ENCODE measurements at regions not wholly inside any gene's neighbourhood (a gene's known extent, or its start where the extent isn't known, plus 50 kb on each side); places are given as distances from the start of the nearest gene placed in this dataset.
"Not testable (repeated sequence)": the region's sequence is repeated elsewhere in the genome, so short reads cannot be mapped to it uniquely, and the experiment has no call there.

DNA sequence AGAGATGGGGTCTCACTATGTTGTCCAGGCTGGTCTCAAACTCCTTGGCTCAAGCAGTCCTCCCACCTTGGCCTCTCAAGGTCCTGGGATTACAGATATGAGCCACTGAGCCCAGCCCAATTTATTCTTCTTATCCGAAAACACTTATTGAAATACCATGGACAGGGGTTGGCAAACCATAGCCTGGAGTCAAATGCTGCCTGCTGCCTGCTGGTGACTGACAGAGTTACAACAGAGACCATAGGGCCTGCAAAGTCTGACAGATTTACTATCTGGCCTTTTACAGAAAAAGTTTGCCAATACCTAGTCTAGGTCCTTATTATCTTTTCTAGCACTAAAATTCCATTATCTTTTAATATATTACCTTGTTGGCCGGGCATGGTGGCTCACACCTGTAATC, 87.1 kb upstream of the ZNF281 start:
- DNase-seq, result no peak

DNA sequence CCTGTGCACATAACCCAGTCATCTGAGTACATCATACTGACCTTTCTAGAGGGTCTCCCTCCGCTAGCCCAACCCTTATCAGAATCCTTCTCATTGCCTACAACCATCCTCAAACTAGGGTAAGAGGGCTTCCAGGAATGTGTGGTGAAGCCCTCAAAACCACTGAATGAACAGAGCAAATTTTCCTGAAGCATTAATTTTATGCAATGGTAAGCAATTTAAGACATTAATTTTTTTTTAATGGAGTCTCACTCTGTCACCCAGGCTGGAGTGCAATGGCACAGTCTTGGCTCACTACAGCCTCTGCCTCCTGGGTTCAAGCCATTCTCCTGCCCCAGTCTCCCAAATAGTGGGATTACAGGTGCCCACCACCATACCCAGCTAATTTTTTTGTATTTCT, 86.1 kb upstream of the ZNF281 start:
- no peak for DNase-seq

DNA sequence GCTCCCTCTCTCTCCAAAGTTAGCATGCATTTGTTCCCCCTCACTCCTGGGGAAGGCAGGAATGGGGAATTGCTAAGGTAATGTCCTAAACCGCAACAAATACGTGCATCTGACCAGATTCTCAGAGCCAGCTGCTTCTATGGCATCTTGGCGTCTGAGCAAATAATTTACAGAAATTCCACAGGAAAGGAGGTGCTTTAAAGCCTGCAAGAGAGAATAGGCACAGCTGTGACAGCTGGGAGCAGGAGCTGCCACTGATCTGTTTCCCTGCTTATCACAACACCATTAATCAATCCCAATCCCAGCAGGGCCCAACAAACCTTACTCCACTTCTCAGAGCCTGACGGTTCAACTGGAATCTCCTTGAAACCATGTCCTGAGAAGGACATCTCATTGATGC, 83.5 kb upstream of the ZNF281 start:
- DNase-seq, result no peak

DNA sequence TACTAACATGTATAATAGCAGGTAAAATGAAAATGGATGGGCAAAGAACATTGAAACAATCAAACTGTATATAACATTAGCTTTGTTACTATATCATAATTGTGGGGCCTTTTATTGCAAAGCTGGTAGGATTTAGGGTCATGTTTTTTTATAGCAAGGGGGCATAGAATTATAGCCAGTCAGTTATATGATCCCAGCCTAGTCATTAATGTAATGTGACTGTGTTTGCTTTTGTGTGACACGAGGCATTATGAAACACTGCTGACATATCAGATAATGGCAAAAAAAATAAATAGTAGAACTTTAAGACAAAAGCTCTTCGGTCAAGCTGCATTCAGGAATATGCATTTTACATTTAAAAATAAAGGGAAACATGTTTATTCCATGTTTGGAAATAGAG, 81.3 kb upstream of the ZNF281 start:
- DNase-seq, result no peak

DNA sequence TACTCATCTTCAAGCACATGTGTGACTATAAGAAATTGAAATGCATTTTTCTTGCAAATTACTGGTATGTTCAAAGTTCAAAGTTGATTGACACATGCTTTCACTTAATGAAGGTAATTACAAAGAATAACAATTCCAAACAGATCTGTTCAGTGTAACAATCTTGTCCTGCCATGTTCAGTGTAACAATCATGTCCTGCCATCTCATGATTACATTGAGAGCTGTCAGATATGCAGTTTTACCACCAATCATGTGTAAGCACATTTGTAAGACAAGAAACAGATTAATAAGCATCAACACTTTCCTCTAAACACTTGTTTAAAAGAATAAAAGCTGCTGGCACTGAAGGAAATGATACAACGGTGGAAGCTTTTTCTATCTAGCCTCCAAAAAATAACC, 80.3 kb upstream of the ZNF281 start:
- no peak for DNase-seq

DNA sequence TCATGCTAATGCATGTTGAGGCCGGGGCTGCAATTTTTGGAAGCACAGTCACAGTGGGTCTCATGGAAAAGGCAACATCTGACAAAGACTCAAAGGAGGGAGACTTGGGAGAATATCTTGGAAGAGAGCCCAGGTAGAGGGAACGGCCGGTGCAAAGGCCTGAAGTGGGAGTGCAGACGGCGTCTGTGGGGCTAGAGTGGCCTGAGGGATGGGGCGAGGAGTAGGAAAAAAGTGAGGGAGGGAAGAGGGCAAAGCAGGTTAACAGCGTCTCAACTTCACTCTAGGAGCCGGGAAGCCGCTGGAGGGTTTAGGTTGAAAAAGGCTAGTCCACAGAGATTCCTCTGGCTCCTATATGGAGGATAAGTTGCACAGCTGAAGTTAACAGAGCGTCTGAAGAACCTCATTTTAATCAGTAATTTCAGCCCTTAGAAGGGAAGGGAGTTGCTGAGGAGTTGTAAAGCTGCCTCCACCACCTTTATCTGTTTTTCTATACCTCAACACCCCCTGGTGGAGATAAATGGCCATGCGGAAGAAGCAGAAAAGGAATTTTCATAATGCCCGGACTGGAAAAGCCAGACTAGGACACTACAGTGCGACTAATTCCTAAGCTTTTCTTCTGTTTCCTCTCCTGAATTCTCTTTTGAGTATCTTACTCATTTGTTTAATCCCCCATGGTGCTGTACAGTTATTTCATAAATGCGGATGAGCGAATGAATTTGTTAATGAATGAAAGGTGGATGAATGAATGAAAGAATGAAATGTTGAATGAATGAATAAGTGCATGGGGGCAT, 78.7 kb upstream of the ZNF281 start:
- DNase-seq, result peak; percentile 67 to 69

DNA sequence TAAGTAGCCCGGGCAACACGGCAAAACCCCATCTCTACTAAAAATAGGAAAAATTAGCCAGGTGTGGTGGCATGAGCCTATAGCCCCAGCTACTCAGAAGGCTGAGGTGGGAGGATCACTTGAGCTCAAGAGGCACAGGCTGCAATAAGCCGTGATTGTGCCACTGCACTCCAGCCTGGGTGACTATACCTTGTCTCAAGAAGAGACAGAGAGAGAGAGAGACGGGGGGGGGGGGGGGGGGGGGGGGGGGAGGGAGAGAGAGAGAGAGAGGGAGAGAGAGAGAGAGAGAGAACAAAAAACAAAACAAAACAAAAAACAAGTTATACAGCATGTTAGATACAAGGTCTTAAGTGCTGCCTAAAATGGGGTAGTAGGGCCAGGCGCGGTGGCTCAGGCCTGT, 77.8 kb upstream of the ZNF281 start:
- no peak for DNase-seq

DNA sequence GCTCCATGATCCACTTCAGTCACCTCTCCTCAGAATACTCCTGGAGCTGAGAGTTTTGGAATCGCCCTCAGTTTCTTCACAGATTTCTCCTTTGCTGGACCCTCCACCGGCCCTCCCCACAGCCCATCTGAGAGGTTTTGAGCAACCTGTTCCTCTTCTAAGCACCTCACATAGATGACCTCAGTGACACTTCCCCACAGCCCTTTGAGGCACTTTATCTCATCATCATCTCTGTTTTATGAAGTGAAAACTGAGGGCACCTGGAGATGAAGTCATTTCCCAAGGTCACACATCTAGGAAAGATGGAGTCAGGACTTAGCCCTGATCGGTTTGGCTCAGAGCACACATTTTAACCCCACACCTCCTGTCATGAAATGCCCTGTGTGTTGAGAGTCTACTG, 76.8 kb upstream of the ZNF281 start:
- no peak for DNase-seq

DNA sequence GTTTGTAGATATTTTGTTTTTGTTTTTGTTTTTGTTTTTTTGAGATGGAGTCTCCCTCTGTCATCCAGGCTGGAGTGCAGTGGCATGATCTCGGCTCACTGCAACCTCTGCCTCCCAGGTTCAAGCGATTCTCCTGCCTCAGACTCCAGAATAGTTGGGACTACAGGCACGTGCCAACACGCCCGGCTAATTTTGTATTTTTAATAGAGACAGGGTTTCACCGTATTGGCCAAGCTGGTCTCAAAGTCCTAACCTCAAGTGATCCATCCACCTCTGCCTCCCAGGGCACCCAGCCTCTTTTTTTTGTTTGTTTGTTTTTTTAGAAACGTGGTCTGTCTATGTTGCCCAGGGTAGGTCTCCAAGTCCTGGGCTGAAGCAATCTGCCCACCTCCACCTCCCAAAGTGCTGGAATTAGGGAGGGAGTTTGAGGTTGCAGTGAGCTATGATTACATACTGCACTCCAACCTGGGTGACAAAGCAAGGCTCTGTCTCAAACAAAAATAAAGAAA, 74.7 kb upstream of the ZNF281 start:
- not testable (repeated sequence) for DNase-seq

DNA sequence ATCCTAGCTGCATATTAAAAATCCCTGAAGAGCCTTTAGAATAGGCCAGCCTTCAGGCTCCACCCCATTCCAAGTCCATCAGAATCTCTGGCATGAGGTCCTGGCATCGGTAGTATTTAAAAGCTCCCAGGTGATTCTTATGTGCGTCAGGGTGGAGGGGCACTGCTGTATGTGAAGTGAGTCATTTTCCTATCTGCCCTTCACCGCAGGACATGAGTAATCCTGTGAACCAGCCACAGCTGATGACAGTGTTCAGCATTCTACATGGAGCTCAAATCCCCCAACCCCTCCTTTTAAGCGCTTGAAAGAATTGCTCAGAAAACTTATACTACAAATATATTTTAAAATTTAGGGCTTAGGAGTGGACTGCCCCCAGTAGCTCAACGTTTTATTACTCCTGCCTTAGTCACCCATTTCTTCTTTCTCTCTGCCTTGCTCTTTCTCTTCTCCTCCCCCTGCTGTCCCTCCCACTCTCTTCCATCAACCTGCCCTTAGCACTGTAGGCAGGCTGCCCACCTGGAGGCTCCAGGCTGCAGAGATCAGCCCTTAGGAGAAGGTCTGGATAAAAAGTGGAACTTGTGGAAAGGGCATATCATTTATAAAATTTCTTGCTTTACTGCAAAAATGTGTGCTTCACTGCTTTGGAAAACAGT, 73.8 kb upstream of the ZNF281 start:
- DNase-seq, result no peak

DNA sequence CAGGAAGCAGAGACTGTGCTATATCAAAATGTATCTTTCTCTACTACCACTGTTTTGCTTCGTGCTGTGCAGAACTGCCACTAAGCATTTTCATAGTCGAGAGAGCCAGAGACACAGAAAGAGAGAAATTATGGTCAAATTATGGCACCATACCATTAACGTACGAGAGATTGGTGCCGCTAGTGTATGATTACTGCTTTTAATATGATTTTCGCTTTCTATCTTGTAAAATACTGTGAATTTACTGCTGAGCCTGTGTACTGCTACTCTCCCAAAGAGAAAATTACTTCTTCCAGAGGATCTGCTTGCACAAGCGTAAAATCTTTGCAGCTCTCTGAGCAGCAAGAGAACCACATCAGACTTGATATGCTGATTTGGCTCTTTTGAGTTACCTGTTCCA, 71.1 kb upstream of the ZNF281 start:
- DNase-seq, result no peak

DNA sequence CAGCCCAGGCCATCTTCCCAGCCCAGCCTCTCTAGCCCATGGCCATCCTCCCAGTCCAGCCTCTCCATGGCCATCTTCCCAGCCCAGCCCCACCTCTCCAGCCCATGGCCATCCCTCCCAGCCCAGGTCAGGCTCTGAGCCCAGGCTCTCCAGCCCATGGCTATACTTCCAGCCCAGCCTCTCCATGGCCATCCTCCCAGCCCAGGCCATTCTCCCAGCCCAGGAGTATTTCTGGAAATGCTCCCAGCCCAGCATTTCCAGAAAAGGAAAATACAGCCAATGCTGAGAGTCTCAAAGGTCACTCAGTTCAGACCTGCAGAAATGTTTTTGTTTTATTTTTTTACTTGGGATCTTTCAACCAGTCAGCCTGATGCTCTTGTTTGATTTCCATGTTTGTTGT, 70.0 kb upstream of the ZNF281 start:
- DNase-seq, result no peak

DNA sequence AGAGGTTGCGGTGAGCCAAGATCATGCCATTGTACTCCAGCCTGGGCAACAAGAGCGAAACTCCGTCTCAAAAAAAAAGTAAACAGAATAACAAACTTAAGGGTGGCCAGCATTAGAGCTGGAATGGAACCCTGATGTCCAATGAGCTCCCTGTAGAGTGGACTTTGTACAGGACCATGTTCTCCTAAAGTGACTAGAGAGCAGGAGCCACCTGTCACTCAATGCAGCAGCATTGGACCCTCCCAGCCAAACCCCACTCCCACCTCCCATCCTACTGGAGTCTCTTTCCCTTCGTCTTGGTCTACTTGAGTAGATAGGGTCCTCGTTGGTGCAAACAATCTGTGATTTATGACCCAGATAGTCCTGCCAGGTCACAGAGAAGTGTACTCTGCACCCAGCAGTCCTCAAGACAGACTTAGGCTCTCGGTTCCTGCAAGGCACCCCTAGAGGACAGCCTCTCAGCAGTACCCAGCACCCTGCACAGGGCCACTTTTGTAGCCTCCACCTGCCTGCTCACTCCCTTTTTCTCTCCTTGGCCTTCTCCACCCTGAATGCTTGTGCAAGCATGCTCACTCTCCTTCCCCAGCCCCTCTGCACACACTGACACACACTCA, 69.2 kb upstream of the ZNF281 start:
- DNase-seq, result no peak

DNA sequence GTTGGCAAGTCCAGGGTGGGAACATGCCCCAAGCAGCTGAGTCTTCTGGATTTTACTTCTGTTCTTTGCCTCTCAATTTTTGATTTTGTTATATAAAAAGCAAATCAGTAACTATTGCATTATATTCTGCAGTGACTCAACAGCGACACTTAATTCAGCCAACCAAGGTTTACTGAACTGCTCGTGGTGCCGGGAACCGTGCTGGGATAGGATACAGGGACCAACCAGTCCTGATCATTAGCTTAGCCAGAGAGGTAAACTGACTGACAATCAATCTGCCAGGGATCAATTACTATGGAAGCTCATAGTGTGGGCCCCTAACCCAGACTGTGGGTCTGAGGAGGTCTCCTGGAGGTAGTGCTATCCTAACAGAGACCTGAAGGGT, 68.4 kb upstream of the ZNF281 start:
- DNase-seq, result no peak

DNA sequence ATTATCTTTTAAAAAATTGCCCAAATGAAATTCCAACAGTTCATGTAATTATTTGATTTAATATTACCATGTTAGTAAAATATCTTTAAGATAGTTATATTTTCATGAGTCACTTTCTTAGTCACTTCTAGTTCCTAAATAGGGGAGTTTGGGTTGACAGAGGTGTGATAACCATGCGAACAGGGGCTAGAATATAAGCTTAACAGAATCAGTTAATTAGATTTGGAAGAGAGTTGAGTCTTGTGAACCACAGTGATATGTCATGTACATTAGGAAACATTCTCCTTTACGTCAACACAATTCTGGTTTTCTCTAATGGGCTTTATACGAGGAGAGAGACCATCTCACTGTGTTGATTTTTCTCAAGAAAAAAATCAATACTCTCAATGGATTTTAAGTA, 64.8 kb upstream of the ZNF281 start:
- DNase-seq, result no peak

DNA sequence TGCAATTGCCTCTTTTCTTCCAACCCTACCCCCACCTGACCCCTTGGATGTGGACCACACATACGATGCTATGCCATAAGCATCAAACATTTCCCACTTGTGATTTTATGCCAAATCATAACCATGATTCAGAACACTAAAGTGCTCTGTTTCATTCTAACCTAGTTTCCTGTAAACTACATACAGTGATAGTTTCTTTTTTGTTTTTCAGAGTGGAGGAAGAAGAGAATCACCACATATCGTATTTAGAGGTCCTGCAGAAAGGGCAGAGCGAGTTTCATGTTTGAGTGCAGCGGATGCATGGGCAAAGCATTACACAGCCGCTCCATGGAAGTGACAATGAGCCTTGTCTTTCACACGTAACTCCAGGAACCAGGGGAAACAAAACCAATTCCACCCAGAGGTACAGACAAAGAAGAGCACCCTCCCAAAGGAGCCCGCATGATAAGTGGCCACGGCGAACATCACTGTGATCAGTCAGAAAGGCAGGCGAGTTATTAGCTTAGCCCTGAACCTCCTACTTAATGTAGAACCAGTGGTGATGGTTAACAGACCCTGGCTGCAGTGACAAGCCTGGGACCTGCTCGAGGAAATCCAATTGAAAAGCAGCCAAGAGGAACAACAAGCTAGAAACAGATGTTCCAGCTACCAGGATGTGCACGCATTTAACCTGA, 64.0 kb upstream of the ZNF281 start:
- no peak for DNase-seq

DNA sequence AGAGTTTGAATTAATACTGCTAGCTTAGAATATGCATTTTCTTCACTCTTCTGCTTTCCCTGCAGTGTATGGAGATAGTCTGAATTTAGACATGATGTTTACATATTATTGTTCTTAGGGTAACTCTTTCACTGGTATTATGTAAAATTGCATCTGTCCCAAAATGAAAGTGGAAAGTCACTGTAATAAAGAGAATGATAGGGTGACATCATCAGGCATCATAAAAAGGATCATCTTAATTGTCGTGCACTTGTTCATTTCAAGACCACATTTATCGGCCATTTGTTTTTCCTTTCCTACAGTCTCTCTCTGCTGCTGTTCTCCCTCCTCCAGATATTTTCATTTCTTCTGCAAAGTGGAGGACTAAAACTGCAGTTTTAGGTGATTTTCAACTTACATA, 61.9 kb upstream of the ZNF281 start:
- no peak for DNase-seq

DNA sequence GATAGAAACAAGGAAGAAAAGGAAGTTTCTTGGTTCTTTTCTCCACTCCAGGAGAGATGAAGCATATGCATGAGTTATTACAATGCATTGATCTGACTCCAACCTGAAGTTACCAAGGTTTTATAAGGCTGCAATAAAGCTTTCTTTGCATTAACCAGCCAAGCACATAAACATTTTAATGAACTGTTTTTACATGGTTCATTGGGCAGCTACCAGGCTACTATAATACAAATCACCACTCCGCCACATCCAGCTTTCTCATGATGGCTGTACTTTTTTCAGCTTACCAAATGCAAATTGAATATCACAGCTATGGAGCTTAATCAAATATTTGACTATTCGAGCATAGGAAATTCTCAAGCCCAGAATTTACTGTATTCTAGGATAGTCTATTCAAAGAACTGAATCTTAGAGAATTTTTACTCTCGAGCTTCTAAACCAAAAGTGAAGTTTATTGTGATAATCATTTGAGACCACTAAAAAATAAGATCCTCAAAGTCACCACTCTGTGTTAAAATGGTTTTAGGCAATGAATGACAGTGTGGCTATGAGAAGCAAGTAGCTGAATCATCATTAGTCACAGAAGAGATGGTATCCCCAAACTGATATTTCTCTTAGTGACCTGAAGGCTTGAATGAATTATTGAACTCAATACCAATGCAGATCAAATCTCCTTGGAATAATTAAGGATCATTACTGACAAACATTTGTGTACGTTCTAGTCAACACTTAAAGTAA, 58.6 kb upstream of the ZNF281 start:
- no peak for DNase-seq

DNA sequence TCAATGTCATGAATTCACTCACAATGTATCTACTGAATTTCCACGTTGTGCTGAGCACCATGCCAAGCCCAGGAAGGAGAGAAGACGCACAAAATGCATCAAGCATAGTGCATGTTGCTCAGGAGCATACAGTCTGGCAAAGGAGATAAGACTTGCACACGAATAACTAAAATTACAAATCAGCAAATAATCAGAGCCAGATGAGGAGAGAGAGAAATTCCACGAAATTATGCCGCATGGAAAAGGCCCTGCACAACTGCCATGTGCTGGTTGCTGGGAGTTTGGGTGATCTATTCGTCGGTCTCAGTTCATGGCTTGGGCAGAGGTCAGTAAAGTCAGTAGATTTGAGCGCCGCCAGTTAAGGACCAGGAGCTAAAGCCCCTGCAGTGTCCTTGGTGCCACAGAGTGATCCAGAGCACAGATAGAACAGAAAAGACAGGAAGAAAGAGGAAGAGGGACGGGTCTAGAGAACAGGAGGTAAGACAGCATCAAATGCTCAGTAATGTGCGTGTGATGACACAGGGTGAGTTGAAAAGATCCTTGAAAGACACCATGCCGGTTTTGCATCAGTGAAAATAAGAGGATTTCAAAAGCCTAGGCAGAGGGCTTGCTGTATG, 55.1 kb upstream of the ZNF281 start:
- no peak for DNase-seq
